OCI-LY7 (cell line): ENCODE measurements at regions not wholly inside any gene's neighbourhood (a gene's known extent, or its start where the extent isn't known, plus 50 kb on each side); places are given as distances from the start of the nearest gene placed in this dataset.

Source experiments
- BruUV-seq: library from RNA; stranded (reverse); fragments of 400-500 nt; replicated peaks from 2 replicates; lab custom pipeline; 2021; lab: Mats Ljungman, UMichigan
- CTCF ChIA-PET: fragments of 300-600 bp; sonication (Branson Sonifier 250); formaldehyde crosslinking; loops from one replicate; lab custom pipeline; 2022; ENCODE audit warnings: antibody characterized with exemption; ENCODE audit not compliant: unreplicated experiment; lab: Charles Lee
- POLR2A ChIA-PET: fragments of 300-600 bp; sonication (Branson Sonifier 250); formaldehyde crosslinking; loops from one replicate; lab custom pipeline; 2022; ENCODE audit warnings: antibody characterized with exemption; lab: Charles Lee
- DNase-seq: peaks from one replicate; pipeline ENCODE4 v3.0.0-alpha.2; 2015; ENCODE audit warnings: low spot score
- H2AFZ ChIP-seq: fragments of 200-600 bp; sonication (generic), shearing (Covaris generic); 2 replicates; pipeline ENCODE4 v1.6.1; 2014; ENCODE audit warnings: mild to moderate bottlenecking, antibody characterized with exemption, low read length, moderate library complexity
- H3K27ac ChIP-seq: fragments of 200-600 bp; sonication (generic); 2 replicates; pipeline ENCODE4 v1.5.1; 2014; ENCODE audit warnings: mixed run types, low read depth, mild to moderate bottlenecking, moderate library complexity, low read length, inconsistent platforms; ENCODE audit not compliant: poor library complexity, severe bottlenecking
- H3K36me3 ChIP-seq: fragments of 200-600 bp; sonication (generic); 2 replicates; pipeline ENCODE4 v1.6.1; 2014; ENCODE audit warnings: mild to moderate bottlenecking, antibody characterized with exemption, low read length, moderate library complexity, mixed read lengths; ENCODE audit not compliant: insufficient read depth
- H3K4me1 ChIP-seq: fragments of 200-600 bp; sonication (generic); 2 replicates; pipeline ENCODE4 v1.5.1; 2014; ENCODE audit warnings: mild to moderate bottlenecking, low read length; ENCODE audit not compliant: insufficient read depth, poor library complexity, severe bottlenecking
- H3K4me2 ChIP-seq: fragments of 200-600 bp; sonication (generic); 2 replicates; pipeline ENCODE4 v1.6.1; 2014; ENCODE audit warnings: mild to moderate bottlenecking, low read length
- H3K4me3 ChIP-seq: fragments of 200-600 bp; sonication (generic); 2 replicates; pipeline ENCODE4 v1.5.1; 2014; ENCODE audit warnings: mild to moderate bottlenecking, low read depth, low read length; ENCODE audit not compliant: poor library complexity, severe bottlenecking
- H3K79me2 ChIP-seq: fragments of 200-600 bp; sonication (generic); 2 replicates; pipeline ENCODE4 v1.6.1; 2016; ENCODE audit warnings: low read depth, mild to moderate bottlenecking, low read length, moderate library complexity, mixed read lengths; ENCODE audit not compliant: insufficient read depth
- H3K9me2 ChIP-seq: fragments of 200-600 bp; sonication (generic); 2 replicates; pipeline ENCODE4 v1.6.1; 2016; ENCODE audit warnings: mild to moderate bottlenecking, low read length, mixed read lengths; ENCODE audit not compliant: insufficient read depth
- H3K9me3 ChIP-seq: fragments of 200-600 bp; sonication (generic); 2 replicates; pipeline ENCODE4 v1.6.1; 2014; ENCODE audit warnings: mild to moderate bottlenecking, mixed run types, low read length, mixed read lengths
- H4K20me1 ChIP-seq: fragments of 200-600 bp; sonication (generic); 2 replicates; pipeline ENCODE4 v1.6.1; 2014; ENCODE audit warnings: mild to moderate bottlenecking, antibody characterized with exemption, low read length, moderate library complexity, mixed read lengths; ENCODE audit not compliant: insufficient read depth
- EZH2phosphoT487 ChIP-seq: fragments of 200-600 bp; sonication (generic); IDR thresholded peaks from 2 replicates; pipeline ENCODE4 v1.6.1; 2018; ENCODE audit warnings: low read depth, borderline replicate concordance, mild to moderate bottlenecking, mixed run types, antibody characterized with exemption, low read length, moderate library complexity, mixed read lengths
- intact Hi-C: fragments of 100-400 bp; cut with micrococcal nuclease; formaldehyde crosslinking; loops from one replicate; pipeline ENCODE4 v1.10.0; 2022; ENCODE audit not compliant: unreplicated experiment
- TF ChIP-seq, protein P1 (sequence below): fragments of 200-600 bp; sonication (generic); conservative IDR thresholded peaks from 2 replicates; pipeline ENCODE4 v1.5.1; 2014; ENCODE audit warnings: mild to moderate bottlenecking, antibody characterized with exemption, low read length, moderate library complexity, mixed read lengths

DNA sequence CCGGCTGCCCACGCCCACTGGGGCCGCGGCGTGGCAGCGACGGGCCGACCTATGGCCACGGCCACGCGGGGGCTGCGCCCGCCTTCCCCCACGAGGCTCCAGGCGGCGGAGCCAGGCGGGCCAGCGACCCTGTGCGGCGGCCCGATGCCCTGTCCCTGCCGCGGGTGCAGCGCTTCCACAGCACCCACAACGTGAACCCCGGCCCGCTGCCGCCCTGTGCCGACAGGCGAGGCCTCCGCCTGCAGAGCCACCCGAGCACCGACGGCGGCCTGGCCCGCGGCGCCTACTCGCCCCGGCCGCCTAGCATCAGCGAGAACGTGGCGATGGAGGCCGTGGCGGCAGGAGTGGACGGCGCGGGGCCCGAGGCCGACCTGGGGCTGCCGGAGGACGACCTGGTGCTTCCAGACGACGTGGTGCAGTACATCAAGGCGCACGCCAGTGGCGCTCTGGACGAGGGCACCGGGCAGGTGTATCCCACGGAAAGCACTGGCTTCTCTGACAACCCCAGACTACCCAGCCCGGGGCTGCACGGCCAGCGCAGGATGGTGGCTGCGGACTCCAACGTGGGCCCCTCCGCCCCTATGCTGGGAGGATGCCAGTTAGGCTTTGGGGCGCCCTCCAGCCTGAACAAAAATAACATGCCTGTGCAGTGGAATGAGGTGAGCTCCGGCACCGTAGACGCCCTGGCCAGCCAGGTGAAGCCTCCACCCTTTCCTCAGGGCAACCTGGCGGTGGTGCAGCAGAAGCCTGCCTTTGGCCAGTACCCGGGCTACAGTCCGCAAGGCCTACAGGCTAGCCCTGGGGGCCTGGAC, 253.2 kb downstream of the GLI2 start:
- CTCF ChIA-PET: no interaction called here
- H3K4me2 ChIP-seq: no peak overlapping the region
- no peaks in the 10 kb centered on the region for H3K9me2 ChIP-seq
- no peak for DNase-seq
- no TSS peak for BruUV-seq
- H4K20me1 ChIP-seq: no peaks in the 10 kb centered on the region
- H2AFZ ChIP-seq: no peak overlapping the region
- H3K27ac ChIP-seq: no peak overlapping the region
- H3K4me1 ChIP-seq: no peaks in the 10 kb centered on the region
- H3K9me3 ChIP-seq: no peaks in the 10 kb centered on the region
- H3K36me3 ChIP-seq: no peaks in the 10 kb centered on the region
- POLR2A ChIA-PET: no interaction called here
- no peak overlapping the region for H3K4me3 ChIP-seq
- intact Hi-C loops: no loop called here
- no peaks in the 10 kb centered on the region for H3K79me2 ChIP-seq
- TF ChIP-seq, protein P1, sequence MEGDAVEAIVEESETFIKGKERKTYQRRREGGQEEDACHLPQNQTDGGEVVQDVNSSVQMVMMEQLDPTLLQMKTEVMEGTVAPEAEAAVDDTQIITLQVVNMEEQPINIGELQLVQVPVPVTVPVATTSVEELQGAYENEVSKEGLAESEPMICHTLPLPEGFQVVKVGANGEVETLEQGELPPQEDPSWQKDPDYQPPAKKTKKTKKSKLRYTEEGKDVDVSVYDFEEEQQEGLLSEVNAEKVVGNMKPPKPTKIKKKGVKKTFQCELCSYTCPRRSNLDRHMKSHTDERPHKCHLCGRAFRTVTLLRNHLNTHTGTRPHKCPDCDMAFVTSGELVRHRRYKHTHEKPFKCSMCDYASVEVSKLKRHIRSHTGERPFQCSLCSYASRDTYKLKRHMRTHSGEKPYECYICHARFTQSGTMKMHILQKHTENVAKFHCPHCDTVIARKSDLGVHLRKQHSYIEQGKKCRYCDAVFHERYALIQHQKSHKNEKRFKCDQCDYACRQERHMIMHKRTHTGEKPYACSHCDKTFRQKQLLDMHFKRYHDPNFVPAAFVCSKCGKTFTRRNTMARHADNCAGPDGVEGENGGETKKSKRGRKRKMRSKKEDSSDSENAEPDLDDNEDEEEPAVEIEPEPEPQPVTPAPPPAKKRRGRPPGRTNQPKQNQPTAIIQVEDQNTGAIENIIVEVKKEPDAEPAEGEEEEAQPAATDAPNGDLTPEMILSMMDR: no peak
- no peak for TF ChIP-seq EZH2phosphoT487

DNA sequence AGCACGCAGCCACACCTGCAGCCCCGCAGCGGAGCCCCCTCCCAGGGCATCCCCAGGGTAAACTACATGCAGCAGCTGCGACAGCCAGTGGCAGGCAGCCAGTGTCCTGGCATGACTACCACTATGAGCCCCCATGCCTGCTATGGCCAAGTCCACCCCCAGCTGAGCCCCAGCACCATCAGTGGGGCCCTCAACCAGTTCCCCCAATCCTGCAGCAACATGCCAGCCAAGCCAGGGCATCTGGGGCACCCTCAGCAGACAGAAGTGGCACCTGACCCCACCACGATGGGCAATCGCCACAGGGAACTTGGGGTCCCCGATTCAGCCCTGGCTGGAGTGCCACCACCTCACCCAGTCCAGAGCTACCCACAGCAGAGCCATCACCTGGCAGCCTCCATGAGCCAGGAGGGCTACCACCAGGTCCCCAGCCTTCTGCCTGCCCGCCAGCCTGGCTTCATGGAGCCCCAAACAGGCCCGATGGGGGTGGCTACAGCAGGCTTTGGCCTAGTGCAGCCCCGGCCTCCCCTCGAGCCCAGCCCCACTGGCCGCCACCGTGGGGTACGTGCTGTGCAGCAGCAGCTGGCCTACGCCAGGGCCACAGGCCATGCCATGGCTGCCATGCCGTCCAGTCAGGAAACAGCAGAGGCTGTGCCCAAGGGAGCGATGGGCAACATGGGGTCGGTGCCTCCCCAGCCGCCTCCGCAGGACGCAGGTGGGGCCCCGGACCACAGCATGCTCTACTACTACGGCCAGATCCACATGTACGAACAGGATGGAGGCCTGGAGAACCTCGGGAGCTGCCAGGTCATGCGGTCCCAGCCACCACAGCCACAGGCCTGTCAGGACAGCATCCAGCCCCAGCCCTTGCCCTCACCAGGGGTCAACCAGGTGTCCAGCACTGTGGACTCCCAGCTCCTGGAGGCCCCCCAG, 254.1 kb downstream of the GLI2 start:
- Histone ChIP-seq H3K36me3 (no peaks in the 10 kb centered on the region), H3K79me2 (no peaks in the 10 kb centered on the region), H3K4me3 (no peak overlapping the region), H4K20me1 (no peaks in the 10 kb centered on the region), H3K27ac (no peak overlapping the region), H3K4me2 (no peak overlapping the region), H3K4me1 (no peaks in the 10 kb centered on the region), H2AFZ (no peak overlapping the region), H3K9me3 (no peaks in the 10 kb centered on the region), H3K9me2 (no peaks in the 10 kb centered on the region)
- CTCF ChIA-PET: no interaction called here
- intact Hi-C loops: no loop called here
- TF ChIP-seq, protein P1: no peak
- no peak for TF ChIP-seq EZH2phosphoT487
- DNase-seq: no peak
- no TSS peak for BruUV-seq
- POLR2A ChIA-PET: no interaction called here
